Uterus (tissue), 2 donors: ENCODE measurements at regions not wholly inside any gene's neighbourhood (a gene's known extent, or its start where the extent isn't known, plus 50 kb on each side); places are given as distances from the start of the nearest gene placed in this dataset.

Experiments used
- POLR2A ChIP-seq, 2 donors: fragments of 450-650 bp; IDR thresholded peaks; one replicate each; pipeline ENCODE4 v1.6.1; 2016; ENCODE audit warnings: antibody characterized with exemption in 2 of 2, mild to moderate bottlenecking in 1 of 2, moderate library complexity in 1 of 2
- TF ChIP-seq, protein P1 (sequence below), 4 experiments: fragments of 200-600 bp in 2 of 4; fragments of 450-650 bp in 2 of 4; sonication (generic) in 2 of 4; IDR thresholded peaks; one replicate each; pipeline ENCODE4 v1.5.1; 2016 to 2019; ENCODE audit warnings: antibody characterized with exemption in 4 of 4, mild to moderate bottlenecking in 2 of 4, moderate library complexity in 1 of 4

DNA sequence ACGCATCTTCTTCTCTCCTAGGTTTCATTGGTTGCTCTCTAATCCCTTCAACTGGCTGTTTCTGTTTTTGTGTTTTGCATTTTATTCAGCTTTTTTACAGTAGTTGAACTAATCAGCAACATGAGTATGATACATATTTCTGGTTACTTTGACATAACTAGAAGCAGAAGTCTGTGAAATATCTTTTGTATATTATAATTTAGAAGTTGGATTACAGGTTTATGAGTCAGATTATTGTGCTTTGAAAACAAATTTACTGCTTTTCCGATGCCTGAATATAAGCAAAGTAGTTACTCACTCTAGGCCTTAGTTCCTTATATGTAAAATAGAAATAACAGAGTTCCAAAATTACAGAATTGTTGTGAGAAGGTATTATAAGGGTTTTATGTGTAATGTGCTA is 96.2 kb upstream of the MEOX2 start:
- TF ChIP-seq POLR2A (IDR thresholded peaks at IDR 0.05): no peak
- TF ChIP-seq, protein P1, sequence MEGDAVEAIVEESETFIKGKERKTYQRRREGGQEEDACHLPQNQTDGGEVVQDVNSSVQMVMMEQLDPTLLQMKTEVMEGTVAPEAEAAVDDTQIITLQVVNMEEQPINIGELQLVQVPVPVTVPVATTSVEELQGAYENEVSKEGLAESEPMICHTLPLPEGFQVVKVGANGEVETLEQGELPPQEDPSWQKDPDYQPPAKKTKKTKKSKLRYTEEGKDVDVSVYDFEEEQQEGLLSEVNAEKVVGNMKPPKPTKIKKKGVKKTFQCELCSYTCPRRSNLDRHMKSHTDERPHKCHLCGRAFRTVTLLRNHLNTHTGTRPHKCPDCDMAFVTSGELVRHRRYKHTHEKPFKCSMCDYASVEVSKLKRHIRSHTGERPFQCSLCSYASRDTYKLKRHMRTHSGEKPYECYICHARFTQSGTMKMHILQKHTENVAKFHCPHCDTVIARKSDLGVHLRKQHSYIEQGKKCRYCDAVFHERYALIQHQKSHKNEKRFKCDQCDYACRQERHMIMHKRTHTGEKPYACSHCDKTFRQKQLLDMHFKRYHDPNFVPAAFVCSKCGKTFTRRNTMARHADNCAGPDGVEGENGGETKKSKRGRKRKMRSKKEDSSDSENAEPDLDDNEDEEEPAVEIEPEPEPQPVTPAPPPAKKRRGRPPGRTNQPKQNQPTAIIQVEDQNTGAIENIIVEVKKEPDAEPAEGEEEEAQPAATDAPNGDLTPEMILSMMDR (IDR thresholded peaks at IDR 0.05): no peak
